GM21723 (cell line): ENCODE measurements at regions not wholly inside any gene's neighbourhood (a gene's known extent, or its start where the extent isn't known, plus 50 kb on each side); places are given as distances from the start of the nearest gene placed in this dataset.

ENCODE experiments used
- ATAC-seq: cut with Tn5 transposase; IDR thresholded peaks from one replicate; pipeline ENCODE4 v1.9.1; 2021; ENCODE audit warnings: mild to moderate bottlenecking, moderate library complexity; ENCODE audit not compliant: unreplicated experiment

DNA sequence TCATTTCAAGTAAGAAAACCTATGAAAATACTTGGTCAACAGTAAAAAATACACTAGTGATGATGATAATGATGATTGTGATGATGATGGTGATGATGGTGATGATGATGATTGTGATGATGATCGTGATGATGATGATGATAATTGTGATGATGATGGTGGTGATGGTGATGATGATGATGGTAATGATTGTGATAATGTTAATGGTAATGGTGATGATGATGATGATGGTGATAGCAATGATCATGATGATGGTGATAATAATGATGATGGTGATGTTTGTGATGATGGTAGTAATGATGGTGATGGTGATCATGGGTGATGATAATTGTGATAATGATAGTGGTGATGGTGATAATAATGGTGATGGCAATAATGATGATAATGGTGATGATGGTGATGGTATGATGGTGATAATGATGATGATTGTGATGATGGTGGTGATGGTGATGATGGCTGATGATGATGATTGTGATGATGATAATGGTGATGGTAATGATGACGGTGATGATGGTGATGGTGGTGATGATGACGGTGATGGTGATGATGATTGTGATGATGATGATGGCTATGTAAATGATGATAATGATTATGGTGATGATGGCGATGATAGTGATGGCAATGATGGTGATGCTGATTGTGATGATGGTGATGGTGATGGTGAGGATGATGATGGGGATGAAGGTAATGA lies 62.1 kb downstream of the VCX3A start:
- ATAC-seq: no peak

DNA sequence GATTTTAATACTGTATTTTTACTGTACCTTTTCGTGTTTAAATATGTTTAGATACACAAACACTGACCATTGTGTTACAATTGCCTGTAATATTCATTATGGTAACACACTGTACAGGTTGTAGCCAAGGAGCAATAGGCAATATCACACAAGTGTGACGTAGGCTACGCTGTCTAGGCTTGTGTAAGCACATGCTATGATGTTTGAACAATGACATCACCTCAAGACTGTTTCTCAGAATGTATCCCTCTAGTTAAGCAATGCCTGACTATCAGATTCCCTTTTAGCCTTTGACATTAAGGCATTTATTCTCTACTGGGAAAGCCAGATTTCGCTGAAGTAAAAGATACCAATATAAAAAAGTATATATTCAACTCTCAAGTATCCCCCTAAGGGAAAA lies 66.2 kb downstream of the VCX3A start:
- ATAC-seq: no peak

DNA sequence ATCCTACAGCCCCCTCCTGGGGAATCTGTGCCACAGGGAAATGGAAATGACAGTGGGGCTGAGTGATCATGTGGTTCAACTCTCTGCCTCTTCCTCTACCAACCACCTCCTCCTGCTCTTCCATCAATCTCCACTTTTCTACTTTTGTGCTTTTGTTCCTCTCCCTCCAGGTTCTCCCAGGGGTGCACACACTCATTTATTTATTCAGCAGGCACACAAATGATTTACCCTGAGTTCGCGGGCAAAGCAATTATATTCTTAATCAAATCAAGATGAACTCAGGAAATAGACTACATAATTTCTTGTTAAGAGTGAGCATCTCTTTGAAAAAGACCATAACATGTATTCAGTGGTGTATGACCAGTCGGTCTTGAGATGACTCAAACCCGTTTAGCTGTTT lies 69.2 kb downstream of the VCX3A start:
- no peak for ATAC-seq

DNA sequence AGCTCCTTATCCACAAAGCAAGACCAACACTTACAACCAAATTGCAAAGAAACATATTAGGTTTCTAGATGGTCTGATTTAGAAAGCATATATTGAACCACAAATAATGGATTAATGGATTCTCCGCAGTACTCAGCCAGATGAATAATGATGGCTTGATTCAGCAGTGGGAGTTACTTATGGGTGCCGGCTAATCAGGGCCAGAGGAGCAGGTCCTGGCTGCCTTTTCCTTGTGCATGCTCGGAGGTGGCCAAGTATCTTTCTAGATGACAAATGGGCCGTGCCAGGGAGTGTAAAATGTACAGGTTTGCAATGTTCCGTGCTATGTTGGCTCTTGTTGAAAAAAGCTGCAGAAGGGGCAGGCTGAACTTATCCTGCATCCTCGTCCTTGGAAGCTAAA lies 70.2 kb downstream of the VCX3A start:
- no peak for ATAC-seq

DNA sequence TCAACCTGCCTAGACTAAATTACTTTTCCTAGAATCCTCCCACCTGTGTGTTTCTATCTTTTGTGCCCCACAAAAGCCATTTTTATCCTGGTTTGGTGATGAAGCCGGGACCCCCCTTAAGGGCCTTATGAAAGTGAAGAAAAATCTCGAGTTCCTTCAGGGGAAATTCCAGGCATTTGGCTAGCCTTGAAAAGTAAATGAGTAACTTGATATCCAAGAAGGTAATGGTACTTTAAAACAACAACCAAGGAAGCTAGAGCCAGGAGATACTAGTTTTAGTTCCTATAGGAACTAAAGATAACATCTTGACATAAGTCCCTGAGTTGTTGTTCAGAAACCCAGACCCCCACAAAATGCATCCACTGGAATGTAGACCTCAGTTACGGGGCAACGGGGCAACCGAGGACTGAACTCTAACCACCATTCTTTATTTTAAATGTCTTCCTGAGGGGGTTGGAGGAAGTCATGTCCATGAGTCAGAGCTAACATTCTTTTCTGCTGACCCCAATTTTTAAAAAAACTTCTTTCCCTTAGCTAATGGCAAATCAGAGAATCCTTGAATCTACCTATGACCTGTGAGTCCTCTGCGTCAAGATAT lies 73.9 kb downstream of the VCX3A start:
- no peak for ATAC-seq

DNA sequence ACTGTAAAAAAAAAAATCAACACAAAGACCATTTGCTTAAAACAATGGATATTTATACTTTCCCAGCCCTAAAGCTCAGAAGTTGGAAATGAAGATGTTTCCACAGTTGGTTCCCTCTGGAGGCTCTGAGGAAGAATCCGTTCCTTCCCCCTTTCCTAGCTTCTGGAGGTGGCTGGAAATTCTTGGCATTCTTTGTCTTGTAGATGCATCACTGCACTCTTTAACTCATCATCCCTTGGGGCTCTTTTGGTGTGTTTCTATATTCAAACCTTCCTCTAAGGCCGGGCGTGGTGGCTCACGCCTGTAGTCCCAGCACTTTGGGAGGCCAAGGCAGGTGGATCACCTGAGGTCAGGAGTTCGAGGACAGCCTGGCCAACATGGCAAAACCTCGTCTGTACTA lies 78.7 kb downstream of the VCX3A start:
- ATAC-seq: no peak

DNA sequence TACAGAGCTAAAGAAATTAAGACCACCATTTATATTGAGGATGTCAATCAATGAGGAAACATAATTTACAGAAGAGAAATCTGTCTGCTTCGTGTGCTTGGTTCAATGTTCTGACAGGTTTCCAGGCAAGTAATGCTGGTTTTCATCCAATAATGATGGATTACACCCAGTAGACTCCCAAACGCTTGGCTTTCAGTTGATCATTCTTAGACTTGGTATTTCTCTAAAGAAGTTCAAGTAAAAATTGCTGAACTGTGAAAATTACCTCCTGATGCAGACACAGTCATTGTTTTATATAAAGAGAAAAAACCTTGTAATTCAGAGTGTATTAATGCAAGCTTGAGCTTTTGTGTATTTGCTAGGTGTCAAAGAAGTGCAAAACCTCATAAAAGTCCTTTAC lies 85.0 kb downstream of the VCX3A start:
- no peak for ATAC-seq

DNA sequence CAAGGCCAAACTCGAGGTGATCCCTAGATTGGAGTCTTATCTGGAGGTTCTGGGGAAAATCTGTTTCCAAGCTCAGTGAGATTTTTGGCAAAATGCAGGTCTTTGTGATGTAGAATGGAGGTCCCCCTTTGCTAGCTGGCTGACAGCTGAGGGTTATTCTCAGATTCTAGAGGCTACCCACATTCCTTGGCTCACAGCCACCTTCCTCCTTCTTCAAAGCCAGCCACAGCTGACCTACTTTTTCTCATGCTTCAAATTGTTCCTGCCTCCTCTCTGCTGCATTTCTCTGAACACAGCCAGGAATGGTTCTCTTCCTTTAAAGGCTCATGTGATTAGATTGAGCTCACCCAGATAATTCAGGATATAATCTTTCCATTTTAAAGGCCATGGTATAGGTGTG lies 86.9 kb downstream of the VCX3A start:
- ATAC-seq: no peak

DNA sequence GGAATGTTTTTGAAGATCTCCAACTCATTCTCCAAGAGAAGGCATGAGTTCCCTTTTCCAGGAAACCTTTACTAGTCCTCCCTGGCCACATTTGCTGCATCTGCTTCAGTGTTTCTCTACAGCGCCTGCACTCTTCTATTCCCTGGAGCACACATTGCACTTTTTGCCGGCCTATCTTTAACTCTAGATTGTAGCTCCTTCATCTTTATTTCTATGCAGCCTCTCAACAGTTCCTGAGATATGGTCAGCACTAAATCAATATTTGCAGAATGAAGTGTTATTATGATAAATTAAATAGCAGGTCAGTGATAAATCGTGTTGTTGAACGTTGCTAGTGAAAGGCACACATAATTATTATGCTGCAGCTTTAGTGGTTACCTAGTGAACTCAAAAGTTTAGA lies 88.3 kb downstream of the VCX3A start:
- no peak for ATAC-seq

DNA sequence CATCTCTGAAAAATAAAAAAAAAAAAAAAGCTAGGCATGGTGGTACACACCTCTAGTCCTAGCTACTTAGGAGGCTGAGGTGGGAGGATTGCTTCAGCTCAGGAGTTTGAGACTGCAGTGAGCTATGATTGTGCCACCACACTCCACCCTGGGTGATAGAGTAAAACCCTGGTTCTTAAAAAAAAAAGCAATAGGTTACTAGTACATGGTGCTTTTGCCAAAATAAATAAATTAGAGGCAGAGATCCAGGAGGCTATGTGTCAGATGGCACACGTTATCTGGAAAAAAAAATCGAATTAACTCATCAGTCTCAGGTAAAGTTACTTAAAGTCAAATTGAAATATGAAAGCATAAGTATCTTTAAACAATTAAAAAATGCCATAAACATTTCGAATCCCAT lies 94.3 kb downstream of the VCX3A start:
- no peak for ATAC-seq

DNA sequence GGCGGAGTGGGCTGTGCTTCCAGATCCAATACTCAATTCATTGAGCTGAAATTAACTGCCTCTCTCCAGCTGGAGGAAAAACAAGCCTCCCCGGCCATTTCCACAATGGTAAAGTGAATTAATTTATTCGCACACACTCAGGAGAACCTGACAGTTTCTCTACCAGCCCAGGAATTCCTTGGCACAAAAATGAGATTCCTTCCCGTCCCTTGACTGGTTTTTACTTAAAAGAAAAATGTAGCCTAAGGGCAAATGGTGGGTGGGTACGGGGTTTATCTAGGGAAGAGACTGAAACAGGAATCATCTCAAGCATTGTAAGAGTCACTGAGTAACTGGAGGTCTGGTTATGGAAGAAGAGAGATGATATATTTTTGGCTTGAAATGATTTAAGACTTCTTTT lies 102.7 kb downstream of the VCX3A start:
- ATAC-seq: no peak

DNA sequence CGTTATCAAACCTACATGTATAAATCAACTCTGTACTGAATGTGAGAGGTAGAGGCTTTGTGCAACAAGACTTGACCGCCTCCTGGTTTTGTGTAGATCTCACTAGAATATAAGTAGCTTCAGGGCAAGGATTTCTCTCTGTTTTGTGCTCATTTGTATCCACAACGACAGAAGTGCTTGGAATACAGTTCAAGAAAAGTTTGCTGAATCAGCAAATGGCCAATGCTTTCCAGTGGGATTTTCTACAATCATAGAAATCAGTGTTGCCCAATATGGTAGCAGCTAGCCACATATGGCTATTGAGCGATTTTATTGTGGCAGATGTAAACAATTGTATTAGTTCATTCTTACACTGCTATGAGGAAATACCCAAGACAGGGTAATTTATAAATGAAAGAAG lies 127.4 kb downstream of the VCX3A start:
- no peak for ATAC-seq

DNA sequence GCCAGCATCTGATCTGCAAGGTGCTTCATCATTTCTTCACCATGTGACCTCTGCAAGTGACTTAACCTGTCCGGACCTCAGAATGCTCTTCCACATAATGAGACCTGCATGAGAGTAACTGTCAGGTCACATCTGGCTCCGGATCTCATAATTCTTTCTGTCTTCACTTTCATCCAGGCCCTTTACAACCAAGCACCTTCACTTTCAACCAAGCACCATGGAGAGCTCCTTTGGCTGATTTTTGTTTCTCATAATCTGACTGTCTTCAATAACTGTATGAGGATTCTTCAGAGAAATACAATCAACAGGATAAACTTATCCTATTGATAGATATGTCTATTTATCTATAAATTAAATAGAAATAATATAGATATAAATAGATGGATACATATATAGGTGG lies 148.1 kb downstream of the VCX3A start:
- no peak for ATAC-seq

DNA sequence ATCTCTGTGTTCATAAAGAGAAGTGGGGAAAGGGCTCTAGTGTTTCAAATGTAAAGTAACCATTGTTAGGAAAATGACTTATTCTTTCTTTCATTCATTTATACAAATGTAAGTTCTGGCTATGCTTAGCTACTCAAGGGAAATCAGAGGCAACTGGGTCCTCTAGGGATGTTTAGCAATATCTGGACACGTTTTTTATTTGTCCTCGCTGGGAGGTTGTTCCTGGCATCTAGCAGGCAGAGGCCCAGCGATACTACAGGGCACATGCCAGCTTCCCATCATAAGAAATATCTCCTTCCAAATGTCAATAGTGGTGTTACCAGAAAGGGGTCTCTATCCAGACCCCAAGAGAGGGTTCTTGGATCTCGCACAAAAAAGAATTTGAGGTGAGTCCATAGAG lies 150.0 kb downstream of the VCX3A start:
- ATAC-seq: no peak

DNA sequence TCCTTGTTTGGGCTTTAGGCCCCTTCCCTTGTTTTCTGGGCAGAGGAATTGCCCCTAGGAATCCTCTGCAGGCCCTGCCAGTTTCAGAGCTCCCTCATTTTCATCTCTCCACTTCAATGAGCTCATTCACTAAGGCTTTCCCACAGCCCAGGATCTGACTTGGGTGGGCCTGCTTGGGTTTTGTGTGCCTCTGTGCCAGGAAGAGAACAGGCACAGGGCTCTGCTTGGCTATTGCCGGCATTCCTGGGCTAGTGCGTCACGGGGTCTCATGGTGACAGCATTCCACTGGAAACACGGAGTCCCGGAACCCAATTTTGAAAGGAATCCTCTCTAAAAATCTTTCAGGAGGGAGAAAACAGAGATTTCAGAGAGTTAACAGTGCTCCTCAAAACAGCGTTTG lies 150.5 kb downstream of the VCX3A start:
- no peak for ATAC-seq

DNA sequence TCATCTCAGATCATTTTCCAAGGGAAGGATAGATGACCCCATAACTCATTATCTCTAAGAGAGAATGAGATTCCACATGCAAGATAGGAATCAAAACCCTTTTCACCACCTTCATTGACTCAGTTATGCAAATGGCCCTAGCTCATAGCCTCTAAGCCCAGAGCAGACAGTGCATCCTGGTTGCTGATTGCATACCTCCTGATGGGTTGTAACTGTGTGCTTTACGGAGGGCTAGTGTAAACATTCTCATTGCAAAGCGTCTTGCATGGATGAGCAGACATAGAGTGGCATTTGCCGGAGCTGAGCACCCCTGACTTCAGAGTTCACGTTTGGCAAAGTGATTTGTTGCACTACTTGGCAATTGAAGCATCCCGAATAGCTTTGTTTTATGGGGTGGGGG lies 151.0 kb downstream of the VCX3A start:
- ATAC-seq: no peak

DNA sequence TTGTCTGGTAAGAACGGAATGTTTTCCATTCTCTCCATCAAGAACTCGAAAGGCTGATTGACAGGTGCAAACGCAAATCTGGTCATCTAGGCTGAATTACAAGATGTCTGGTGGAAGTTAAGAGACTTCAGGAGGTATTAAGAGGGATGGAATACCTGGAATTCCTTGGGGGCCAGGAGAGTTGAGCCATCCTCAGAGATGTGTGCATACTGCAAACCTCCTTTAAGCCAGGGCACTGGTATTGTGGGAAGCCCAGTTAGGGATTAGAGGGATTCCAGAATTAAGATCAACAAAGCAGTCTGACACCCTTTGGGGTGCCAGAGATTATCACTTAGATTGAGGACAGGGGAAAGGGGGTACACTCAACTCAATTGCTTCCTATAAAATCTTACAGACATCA lies 151.4 kb downstream of the VCX3A start:
- no peak for ATAC-seq

DNA sequence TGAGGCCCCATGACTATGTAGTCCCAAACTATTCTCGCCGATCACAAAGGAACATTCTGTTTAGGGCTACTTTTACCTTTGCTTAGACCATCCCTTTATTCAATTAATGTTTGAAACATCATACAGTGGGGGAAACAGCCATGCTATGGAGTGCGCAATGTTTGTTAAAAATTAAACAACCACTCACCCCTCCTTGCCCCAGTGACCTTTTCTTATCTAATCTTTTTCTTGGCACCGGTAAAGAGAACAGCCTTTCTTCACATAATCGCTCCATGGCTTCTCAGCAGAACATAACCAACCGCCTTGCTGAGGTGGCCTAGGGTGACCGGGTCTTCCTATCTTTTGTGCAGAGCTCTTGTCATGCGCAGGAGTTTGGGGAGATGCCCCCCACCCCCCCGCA lies 152.6 kb downstream of the VCX3A start:
- no peak for ATAC-seq

DNA sequence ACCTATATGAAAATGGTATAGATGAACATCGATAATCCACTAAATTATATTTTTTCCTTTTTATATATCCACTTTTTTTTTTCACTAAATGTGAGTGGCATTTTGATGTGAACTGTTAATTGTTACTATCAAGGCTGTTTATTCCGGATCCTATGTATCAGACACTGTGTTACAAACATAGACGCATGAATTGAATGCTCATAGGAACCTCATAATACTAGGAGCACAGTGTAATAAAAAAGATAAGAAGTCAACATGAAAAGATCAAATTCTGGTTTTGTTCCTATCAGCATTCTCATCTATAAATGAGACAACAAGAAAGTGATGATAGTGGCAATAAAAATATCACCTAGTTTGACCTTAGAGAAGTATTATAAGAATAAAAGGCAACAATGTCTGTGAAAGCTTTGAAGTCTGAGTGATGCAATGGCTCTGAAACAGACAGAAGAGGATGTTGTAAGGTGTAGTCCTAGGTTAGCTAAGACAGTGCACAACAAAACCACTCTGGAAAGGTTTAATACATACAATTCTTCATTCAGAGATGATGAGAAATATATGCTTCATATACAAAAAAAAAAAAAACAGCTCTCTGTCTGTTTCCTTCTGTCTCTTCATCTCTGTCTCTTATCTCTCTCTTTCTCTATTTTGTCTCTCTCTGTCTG lies 148.6 kb upstream of the NLGN4X start:
- ATAC-seq: no peak

DNA sequence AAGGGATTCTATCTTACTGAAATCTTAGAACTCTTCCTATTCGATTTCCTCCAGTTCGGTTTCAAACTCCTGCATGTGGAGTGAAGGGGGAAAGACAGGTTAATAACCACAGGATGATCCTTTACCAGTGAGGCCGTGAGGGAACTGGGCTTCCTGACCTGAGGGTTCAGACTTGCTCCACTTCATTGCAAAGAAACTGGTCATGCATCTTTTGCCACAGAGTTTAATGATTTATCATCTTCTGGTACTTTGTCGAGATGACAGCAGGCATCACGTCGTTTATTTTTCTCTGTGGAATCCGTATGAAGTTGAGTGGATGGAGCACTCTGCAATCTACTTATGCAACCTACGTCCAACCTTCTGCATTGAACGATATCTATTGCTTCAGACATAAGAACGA lies 145.9 kb upstream of the NLGN4X start:
- ATAC-seq: no peak

DNA sequence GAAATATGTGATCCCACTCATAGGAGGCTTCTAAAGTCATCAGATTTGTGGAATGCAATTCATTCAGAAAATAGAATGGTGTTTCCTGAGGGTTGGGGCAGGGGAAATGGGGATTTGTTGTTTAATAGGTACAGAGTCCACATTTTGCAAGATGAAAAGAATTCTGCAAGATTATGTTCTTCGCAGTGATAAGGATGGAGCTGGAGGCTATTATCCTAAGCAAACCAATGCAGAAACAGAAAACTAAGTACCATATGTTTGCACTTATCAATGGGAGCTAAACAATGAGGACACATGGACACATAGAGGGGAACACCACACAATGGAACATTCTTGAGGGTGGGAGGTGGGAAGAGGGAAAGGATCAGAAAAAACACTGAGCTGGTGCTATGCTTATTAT lies 144.3 kb upstream of the NLGN4X start:
- no peak for ATAC-seq

DNA sequence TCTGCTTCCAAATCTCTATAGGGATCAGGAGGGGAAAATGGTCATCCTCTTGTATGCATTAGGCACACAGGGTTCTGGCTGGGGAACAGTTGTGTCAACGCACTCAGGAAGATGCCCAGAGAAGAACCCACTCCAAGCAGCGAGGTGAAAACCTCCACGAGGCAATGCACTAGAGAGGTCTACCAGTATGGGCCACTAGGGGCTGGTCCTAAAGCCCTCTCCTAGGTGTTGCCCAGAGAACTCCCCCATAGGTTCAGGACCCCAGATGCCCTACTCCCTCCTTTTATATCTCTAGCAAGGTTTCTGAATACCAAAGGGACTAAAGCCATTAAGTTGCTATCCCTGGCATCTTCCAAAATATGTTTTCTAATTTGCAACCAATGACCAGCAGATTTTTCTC lies 142.7 kb upstream of the NLGN4X start:
- ATAC-seq: no peak

DNA sequence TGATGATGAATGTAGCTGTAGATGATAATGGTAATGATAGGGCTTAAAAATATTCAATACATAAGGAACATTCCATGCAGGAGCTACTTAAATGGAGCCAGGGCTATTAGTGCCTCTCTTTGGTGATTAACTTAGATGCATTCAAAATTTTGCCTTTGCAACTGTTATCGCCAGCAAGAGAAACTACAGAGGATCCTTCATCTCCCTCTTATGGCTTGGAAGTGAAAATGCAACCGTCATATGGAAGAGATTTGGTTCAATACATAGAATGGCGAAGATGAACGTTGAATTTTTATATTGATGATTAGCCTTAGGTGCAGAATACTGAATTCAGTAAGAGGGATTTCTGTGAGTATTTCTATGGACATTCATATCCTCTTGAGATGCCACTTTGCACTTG lies 134.5 kb upstream of the NLGN4X start:
- no peak for ATAC-seq
